Thoracic aorta (tissue), 2 donors: ENCODE measurements at regions not wholly inside any gene's neighbourhood (a gene's known extent, or its start where the extent isn't known, plus 50 kb on each side); places are given as distances from the start of the nearest gene placed in this dataset.

Source experiments
- ATAC-seq: fragments of 150-250 bp; one replicate; pipeline ENCODE4 v1.8.0; 2017; ENCODE audit warnings: low read depth; ENCODE audit not compliant: insufficient number of reproducible peaks, low FRiP score
- DNase-seq: peaks from one replicate; pipeline ENCODE4 v3.0.0-alpha.2; 2020; ENCODE audit warnings: low spot score
- H3K27ac ChIP-seq, 2 donors: fragments of 200-600 bp; sonication (generic); 1 replicate in 1 of 2; 2 replicates in 1 of 2; pipeline ENCODE4 v1.5.1; 2016; ENCODE audit warnings: mild to moderate bottlenecking in 2 of 2, moderate library complexity in 2 of 2
- H3K27me3 ChIP-seq: fragments of 200-600 bp; sonication (generic); replicated peaks from 2 replicates; pipeline ENCODE4 v1.6.0; 2016; ENCODE audit warnings: mild to moderate bottlenecking; ENCODE audit not compliant: insufficient read depth
- H3K36me3 ChIP-seq: fragments of 200-600 bp; sonication (generic); one replicate; pipeline ENCODE4 v1.5.1; 2016
- H3K4me1 ChIP-seq, 2 donors: fragments of 200-600 bp; sonication (generic); 1 replicate in 1 of 2; 2 replicates in 1 of 2; pipeline versions ENCODE4 v1.5.1 to v1.6.0; 2016; ENCODE audit warnings: low read depth in 2 of 2, mild to moderate bottlenecking in 1 of 2; ENCODE audit not compliant: control insufficient read depth in 1 of 2
- H3K4me3 ChIP-seq: fragments of 200-600 bp; sonication (generic); 2 replicates; pipeline ENCODE4 v1.5.1; 2016; ENCODE audit warnings: mild to moderate bottlenecking
- H3K9me3 ChIP-seq: fragments of 200-600 bp; sonication (generic); 2 replicates; pipeline ENCODE4 v1.5.1; 2016
- TF ChIP-seq, protein P1 (sequence below): fragments of 200-600 bp; sonication (generic); IDR thresholded peaks from one replicate; pipeline ENCODE4 v1.5.1; 2019; ENCODE audit warnings: antibody characterized with exemption

DNA sequence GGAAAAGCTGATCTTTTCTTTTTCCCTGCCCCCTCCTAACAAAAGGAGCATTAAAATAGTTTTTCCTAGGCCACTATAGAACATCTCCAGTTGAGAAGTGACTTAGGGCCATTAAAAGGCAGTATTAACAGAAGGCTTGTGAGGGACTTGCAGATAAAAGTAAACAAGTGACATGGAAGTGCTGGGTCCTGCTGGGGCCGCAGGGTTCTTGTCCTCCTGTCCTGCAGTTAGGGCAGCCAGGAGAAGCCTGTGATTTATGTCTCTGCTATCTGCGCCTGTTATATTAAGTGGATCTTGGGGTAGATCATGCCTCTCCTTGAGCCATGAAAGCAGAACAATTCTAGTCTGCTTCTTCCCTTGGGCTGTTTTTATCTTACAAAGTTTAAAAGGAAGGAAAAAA lies 271.4 kb upstream of the C11orf87 start:
- no peak overlapping the region for H3K27ac ChIP-seq
- H3K27me3 ChIP-seq, result no peaks in the 10 kb centered on the region
- H3K9me3 ChIP-seq, result no peaks in the 10 kb centered on the region
- TF ChIP-seq, protein P1, sequence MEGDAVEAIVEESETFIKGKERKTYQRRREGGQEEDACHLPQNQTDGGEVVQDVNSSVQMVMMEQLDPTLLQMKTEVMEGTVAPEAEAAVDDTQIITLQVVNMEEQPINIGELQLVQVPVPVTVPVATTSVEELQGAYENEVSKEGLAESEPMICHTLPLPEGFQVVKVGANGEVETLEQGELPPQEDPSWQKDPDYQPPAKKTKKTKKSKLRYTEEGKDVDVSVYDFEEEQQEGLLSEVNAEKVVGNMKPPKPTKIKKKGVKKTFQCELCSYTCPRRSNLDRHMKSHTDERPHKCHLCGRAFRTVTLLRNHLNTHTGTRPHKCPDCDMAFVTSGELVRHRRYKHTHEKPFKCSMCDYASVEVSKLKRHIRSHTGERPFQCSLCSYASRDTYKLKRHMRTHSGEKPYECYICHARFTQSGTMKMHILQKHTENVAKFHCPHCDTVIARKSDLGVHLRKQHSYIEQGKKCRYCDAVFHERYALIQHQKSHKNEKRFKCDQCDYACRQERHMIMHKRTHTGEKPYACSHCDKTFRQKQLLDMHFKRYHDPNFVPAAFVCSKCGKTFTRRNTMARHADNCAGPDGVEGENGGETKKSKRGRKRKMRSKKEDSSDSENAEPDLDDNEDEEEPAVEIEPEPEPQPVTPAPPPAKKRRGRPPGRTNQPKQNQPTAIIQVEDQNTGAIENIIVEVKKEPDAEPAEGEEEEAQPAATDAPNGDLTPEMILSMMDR, result no peak
- DNase-seq (no peak), ATAC-seq (no peak)
- no peaks in the 10 kb centered on the region for H3K4me1 ChIP-seq
- H3K4me3 ChIP-seq, result no peak overlapping the region
- no peaks in the 10 kb centered on the region for H3K36me3 ChIP-seq

GRCh38 chr11:109153836-109154235 lies 268.2 kb upstream of the C11orf87 start:
- peaks cover 5% of the 10 kb centered on the region for H3K9me3 ChIP-seq
- H3K4me1 ChIP-seq, result no peaks in the 10 kb centered on the region
- DNase-seq, result no peak
- no peak overlapping the region for H3K4me3 ChIP-seq
- ATAC-seq, result no peak
- H3K27ac ChIP-seq, result no peak overlapping the region
- H3K36me3 ChIP-seq, result no peaks in the 10 kb centered on the region
- no peaks in the 10 kb centered on the region for H3K27me3 ChIP-seq
- TF ChIP-seq, protein P1, result no peak

DNA sequence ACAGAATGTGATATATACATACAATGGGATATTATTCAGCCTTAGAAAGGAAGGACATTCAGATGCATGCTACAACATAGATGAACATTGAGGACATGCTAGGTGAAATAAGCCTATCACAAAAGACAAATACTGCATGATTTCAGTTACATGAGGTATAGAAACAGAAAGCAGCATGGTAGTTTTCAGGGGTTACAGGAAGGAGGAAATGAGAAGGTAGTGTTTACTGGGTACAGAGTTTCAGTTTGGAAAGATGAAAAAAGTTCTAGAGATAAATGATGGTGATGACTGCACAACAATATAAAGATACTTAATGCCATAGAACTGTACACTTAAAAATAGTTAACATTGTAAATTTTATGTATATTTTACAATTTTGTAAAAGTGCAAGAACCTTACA lies 266.7 kb upstream of the C11orf87 start:
- no peaks in the 10 kb centered on the region for H3K27me3 ChIP-seq
- H3K4me3 ChIP-seq, result no peak overlapping the region
- H3K27ac ChIP-seq, result no peak overlapping the region
- H3K4me1 ChIP-seq, result no peaks in the 10 kb centered on the region
- H3K36me3 ChIP-seq, result no peaks in the 10 kb centered on the region
- peaks cover 8% of the 10 kb centered on the region for H3K9me3 ChIP-seq
- no peak for DNase-seq
- ATAC-seq, result no peak
- TF ChIP-seq, protein P1, result no peak

- Histone ChIP-seq H3K27ac (no peak overlapping the region), H3K9me3 (peaks cover 3% of the 10 kb centered on the region), H3K27me3 (no peaks in the 10 kb centered on the region), H3K36me3 (no peaks in the 10 kb centered on the region), H3K4me3 (no peak overlapping the region), H3K4me1 (no peaks in the 10 kb centered on the region)
- DNase-seq (no peak), ATAC-seq (no peak)
- TF ChIP-seq, protein P1, result no peak
Measured at GRCh38 chr11:109165035-109165434, 257.0 kb upstream of the C11orf87 start.

DNA sequence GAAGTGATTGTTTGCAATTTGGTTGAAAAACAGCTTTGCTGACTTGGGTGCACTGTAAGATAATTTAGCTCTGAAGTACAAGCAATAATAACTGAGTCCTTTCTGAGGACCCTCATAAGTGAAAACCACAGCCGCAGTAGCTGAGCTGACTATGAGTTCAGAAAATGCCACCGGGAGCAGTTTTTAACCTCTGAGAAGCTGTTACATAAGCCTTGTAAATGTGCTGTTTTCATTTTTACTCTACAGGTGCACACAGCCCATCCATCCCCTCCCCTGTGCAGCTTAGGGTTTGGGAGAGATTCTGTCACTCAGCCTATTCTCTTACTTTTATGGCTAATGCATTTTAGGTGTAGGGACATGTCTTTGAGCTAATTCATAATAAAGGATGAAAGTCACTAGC lies 255.5 kb upstream of the C11orf87 start:
- H3K4me3 ChIP-seq, result no peak overlapping the region
- TF ChIP-seq, protein P1, result no peak
- no peaks in the 10 kb centered on the region for H3K9me3 ChIP-seq
- no peak for DNase-seq
- H3K4me1 ChIP-seq, result no peaks in the 10 kb centered on the region
- no peak for ATAC-seq
- no peak overlapping the region for H3K27ac ChIP-seq
- no peaks in the 10 kb centered on the region for H3K27me3 ChIP-seq
- H3K36me3 ChIP-seq, result no peaks in the 10 kb centered on the region
